GM19238 (cell line): ENCODE measurements at regions not wholly inside any gene's neighbourhood (a gene's known extent, or its start where the extent isn't known, plus 50 kb on each side); places are given as distances from the start of the nearest gene placed in this dataset.
"Not testable (repeated sequence)": the region's sequence is repeated elsewhere in the genome, so short reads cannot be mapped to it uniquely, and the experiment has no call there.

ENCODE experiments used
- DNase-seq: peaks from one replicate; pipeline ENCODE4 v3.0.0; 2011; ENCODE audit warnings: low spot score; ENCODE audit not compliant: insufficient read length

DNA sequence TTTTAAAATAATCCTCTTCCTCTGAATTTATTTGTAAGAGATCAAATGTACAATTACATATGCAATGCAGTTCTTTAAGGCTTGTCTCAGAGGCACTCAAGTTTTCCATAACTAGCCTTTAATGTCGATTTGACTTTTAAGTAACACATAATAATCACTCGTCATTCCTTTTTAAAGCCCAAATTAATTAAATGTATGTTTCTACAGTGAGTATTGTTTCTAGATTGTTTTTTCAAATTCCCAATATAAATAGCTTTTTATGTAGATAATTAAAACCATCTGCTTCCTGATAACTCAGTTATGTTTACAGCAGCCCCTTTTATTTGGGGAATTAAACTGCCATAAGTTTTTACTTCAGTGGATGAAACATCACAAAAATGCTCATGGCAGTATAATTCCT is 185.1 kb downstream of the ETNK1 start:
- no peak for DNase-seq

DNA sequence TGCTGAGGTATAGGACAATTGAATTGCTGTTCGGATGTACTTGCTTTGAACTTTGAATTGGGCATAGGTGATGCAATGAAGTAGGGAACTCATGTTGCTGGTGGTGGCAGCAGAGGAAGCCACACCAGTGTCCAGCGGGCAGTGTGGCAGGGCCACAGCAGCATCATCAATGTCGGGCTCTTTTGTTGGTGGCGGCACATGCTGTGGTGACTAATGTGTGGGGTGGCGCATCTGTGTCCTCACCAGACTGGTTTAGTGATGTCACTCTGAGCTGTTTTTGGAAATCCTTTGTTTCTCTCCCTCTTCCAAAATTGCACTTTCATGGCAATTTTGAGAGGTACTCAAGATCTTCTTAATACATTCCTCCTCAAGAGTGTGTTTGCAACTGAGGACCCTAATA is 187.6 kb downstream of the ETNK1 start:
- no peak for DNase-seq

DNA sequence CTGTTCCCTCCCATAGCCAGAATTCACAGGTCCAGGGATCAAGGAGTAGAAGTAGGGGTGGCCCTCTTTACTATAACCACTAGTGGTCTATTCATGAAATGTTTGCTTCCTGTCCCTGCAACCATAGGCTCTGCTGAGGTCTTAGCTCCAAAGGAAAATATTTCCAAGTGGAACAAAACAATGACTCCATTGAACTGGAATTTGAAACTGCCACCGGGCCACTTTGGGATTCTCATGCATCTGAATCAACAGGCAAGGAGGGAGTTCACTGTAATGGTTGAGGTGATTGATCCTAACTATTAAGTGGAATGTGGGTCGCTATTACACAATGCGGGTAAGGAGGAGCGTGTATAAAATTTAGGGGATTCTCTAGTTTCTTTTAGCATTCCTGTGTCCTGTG is 197.0 kb downstream of the ETNK1 start:
- no peak for DNase-seq

DNA sequence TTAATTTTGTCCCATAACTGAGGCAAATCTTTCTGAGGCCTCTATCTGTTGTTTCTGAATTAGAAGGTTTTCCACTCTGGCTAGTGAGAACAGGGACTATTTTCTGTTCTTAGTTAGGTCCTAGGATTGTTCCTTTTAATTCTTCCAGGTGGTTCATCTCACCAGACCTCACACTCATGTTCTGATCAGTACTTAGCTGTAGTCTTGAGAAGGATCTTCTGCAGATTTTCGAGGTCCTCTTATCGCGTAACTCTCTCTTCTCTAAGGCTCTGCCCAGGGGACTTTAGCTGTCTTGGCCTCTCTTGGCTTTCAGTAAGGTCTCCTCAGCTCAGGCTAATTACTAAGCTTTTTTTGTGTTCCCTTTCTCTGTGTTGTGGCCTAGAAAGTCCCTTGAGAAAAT is 201.1 kb downstream of the ETNK1 start:
- no peak for DNase-seq

DNA sequence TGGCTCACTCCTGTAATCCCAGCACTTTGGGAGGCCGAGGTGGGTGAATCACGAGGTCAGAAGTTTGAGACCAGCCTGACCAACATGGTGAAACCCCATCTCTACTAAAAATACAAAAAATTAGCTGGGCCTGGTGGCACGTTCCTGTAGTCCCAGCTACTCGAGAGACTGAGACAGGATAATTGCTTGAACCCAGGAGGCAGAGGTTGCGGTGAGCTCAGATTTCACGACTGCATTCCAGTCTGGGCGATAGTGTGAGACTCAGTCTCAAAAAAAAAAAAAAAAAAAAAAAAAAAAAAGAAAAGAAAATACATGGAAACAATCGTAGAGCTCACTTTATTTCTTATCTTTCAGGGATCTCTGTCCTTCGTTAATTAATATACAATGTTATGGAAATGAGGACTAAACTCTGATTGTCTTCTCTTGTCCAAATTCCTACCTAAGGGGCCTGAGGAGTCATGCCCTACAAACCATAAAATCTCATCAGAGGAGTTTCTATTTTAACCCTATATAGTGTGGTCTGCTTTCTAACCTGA is 201.5 kb downstream of the ETNK1 start:
- DNase-seq: not testable (repeated sequence)

DNA sequence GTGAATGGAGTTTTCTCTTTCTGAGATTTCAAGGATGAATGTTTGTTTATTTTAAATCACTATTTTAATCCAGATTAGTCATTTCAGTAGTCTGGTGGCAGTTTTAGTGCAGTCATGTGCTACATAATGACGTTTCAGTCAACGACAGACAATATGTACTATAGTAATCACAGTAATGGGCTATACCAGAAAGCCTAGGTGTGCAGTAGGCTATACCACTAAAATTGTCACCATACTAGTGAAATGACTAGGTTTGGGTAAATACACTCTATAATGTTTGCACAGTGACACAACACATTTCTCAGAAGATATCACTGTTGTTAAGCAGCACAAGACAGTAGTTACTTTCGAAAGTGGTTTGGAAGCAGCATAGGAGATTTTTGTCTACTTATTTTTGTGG is 203.1 kb downstream of the ETNK1 start:
- DNase-seq: no peak

DNA sequence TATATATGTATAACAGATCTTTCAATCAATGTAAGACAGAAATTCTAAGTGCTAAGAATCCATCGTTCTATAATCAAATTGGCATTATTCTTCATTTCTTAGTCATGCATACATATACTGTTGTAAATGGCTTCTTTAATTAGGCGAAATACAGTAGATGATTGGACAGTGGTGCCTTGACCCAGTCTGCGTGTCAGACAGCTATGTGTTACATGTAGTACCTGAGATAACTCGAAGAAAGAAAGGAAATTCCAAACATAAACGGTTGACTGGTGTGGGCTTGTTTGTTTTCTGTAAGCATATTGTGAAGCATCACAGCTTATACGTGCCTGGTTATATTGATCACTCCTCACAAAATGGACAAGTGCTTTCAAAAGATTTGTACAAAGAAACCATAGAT is 210.5 kb downstream of the ETNK1 start:
- DNase-seq: no peak

DNA sequence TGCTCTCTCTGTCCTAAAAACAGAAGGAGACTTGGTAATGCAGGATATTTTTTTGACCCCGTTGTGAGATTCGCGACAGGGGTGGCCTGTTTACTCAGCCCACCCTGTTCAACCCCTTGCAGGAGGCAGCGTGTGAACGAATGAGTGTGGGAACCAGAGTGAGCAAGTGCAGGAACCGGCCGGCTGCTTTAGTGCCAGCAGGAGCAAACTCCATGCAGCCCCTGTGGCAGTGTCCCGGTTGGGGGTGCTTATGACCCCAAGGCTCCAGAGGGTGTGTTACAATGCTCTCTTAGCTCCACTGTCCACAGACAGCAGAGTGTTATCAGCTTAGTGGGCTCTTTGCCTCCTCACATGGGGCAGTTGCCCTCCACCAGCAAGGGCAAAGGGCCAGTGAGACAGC is 225.2 kb downstream of the ETNK1 start:
- no peak for DNase-seq

DNA sequence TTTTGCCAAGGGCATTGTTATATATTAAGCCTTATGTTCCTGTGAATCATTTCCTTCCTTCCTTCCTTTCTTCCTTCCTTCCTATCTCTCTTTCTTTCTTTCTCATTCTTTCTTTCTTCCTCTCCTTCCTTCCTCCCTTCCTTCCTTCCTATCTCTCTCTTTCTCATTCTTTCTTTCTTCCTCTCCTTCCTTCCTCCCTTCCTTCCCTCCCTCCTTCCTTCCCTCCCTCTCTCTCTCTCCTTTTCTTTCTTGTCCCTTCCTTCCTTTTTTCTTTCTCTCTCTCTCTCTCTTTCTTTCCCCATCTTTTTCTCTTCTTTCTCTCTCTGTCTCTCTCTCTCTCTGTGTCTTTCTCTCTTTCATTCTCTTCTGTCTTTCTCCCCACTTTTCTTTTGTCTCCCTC is 226.6 kb downstream of the ETNK1 start:
- DNase-seq: no peak

DNA sequence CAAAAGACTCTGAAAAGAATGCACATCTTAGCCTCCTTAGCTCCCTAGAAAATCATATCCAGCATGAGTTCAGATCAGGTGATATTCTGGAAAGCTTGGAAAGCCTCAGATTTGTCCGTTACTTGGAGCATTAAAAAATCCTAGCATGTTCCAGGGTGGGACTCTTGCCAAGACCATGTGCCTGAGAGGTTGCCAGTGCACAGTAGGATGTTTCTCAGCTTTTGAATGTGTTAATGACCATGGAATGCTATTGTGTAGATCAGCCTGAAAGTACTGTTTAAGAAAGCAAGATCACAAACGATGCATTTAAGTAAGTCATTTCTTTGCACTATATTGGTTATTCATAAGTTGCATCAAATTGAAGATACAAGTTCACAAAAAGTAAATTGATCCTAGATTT is 230.5 kb downstream of the ETNK1 start:
- no peak for DNase-seq

DNA sequence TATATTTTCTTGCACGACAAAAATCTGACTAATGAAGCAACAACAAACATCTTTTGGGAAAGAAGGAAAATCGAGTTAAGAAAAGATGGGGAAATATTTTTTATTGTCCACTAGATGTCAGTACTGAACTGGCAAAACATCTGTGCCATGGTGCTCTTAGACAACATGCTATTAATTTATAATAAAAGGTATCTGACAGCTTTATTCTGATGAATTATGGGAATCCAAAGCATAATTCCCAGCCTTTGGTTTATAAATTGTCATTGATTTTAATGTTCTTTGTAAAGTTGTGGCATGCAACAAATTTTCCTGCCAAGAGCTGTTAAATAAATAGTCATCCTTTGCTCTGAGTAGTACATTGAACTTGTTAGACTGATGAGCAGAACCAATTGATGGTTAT is 231.2 kb downstream of the ETNK1 start:
- DNase-seq: no peak

DNA sequence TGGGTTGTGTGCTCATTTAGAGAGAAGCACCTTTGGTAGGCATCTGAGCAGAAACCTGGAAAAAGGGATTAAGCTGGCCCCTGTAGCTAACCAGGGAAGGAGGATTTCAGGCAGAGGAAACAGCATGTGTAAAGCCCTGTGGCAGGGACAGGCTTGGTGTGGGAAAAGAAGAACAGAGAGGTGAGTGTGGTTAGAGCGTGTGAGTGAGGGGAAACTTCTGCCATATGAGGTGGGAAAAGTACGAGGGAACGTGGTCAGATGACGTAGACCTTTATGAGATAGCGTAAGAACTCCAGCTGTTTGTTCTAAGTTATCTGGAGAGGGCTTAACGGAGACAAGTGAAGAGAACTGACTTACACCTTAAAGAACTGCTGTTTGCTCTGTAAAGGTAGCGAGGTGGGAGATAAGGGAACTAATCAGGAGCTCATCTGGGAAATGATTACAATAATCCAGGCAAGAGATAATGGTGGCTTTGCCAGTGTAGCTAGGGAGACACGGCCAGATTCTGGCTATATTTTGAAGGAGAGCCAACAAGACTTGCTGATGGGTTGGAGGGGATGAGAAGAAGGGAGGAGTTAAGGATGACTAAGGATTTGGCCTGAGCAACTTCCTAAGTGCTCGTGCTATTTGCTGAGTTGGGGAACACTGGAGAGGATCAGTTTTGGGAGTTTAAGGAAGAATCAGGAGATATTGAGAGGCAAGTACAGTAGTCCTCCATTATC is 234.0 kb downstream of the ETNK1 start:
- no peak for DNase-seq

DNA sequence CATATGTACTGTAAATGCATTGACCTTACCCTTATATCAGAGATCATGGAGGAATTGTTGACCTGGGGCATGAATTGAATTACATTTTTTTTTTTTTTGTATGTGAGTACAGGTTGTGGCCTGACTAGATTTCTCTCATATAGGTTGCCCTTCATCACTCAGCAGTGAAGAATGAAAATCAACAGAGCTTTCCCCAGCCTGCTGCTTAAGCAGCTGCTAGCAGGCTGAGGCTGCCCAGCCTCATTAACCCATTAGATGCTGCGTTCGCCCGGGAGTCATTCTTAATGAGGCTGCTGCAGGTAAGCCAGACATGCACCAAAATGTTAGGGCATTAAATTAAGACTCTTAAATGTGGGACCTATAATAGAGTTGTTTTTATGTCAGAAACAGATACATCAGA is 236.0 kb downstream of the ETNK1 start:
- no peak for DNase-seq

DNA sequence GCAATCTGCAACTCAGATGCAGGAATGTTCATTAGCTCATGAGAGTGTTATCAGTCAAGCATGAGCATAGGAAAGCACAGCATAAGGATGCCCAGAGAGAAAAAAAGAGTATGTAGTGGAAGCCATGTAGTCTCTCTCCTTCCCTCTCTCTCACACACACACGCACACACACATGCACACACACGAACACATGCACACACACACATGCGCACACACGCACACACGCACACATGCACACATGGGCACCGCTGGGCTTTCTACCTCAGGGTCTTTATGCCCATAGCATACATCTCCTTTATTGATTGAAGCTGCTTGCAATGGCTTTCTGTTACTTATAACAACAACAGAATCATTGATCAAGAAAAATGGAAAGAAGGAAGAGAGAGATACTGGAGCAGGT is 240.9 kb downstream of the ETNK1 start:
- DNase-seq: no peak

DNA sequence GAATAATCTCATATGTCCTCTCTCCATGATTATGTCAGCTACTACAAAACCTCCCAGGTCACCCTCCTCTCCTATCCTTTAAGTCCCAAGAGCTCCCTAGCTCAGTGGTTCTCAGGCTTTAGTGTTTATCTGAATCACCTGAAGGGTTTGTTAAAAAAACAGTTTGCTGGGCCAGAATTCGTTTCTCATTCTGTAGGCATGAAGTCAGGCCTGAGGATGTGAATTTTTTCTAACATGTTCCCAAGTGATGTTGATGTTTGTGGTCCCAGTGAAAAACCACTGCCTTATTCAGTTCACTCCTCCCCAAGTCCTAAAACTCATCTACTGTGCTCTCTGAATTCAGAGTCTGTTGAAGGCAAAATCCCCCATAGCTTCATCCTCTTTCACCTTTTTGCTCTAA is 241.4 kb downstream of the ETNK1 start:
- no peak for DNase-seq

DNA sequence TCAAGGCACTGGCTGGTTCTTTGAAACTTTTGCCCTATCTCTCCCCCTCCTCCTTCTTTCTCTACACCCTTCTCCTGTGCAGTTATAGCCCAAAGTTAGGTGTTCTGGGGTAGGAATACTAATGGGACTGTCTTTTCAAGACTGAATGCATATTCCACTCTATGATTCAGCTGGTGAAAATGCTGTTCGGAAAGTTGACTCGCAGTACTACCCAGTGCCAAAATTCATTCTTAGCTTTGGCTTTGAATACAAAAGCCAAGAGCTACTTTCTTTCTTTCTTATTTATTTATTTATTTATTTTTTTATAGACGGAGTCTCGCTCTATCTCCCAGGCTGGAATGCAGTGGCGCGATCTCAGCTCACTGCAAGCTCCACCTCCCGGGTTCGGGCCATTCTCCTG is 249.2 kb downstream of the ETNK1 start:
- no peak for DNase-seq

DNA sequence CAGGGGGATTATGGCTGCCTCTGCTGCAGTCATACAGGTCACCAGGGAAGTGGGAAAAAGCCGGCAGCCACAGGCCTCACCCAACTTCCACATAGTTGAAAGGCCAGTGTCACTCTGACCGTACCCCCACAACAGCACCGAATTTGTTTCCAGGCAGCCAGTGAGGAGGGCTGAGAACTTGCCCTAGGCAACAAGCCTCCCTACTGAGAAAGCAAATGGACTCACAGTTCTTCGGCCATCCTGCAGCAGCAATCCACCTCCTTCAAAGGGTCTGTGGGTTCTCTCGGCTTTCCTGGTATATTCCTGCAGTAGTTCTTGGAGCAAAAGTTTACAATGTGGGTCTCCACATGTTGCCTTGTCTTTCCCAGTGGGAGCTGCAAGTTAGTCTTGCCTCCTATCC is 251.3 kb downstream of the ETNK1 start:
- DNase-seq: no peak

DNA sequence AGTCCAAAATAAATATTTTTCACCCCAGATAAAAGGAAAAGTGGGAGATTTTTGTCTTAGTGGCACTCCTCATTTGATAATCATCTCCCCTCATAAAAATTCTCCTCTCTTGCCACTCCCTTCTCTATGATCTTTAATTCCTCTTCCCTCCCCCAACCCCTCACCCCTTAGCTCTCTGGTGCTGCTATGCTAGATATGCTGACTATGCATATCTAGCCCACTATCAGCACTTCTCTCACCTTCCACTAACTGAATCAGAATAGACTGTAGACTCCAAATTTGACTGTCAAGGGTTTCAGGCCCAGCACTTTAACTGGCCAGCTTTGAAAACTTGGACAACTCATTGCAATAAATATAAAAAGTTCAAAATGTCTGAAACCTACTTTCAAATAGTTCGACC is 254.2 kb downstream of the ETNK1 start:
- DNase-seq: no peak

DNA sequence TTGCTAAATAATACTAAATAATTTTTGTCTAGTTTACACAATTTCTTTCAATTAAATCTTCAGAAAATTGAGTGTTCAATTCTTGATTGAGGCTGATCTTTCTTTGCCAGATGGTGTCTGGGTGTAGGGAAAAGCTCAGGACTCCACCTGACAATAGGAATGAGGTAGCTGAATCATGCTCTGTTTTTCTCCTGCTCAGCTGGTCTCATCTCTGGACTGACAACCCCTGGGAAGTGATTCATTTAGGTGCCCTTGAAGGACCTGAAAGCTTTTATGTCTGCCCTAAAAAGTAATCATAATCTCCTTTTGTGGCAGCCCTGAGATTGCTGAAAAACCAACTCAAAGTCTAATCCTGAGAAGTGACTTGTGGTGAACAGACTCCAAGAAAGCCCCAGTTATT is 255.4 kb downstream of the ETNK1 start:
- DNase-seq: no peak

DNA sequence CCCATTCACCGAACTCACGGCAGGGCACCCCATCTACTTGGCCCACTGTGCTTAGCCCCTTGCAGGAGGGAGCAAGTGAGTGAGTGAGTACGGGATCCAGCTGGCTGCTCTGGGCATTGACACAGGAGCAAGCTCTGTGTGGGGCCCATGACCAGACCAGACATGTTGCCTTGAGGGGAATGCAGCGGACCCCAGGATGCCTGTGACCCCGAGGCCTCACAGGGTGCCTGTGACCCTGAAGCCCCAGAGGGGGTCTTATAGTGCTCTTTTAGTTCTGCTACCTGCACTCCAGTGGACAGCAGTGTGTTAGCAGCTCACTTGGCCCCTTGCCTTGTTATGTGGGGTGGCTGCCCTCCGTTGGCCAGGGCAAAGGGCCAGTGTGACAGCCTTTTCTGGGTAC is 255.8 kb downstream of the ETNK1 start:
- DNase-seq: no peak

DNA sequence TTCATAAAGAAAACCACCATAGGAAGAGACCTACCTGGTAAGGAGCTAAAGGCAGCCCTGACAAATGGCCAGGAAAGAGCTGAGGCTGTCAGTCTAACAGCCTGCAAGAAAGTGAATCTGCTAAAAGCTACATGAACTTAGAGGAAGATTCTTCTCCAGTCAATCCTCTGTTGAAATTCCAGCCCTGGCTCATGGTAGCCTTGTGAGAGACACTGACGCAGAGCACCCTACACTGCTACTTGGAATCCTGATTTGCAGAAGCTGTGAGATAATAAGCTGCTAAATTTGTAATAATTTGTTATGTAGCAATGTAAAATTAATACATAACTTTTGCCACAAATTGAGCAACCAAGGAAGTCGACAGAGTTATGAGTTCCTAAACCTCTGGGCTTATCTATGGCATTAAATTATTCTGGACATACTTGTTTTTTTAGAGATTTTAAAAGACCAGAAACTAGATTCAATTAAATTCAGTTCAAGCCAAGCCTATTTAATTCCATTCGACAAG is 257.0 kb downstream of the ETNK1 start:
- DNase-seq: no peak

DNA sequence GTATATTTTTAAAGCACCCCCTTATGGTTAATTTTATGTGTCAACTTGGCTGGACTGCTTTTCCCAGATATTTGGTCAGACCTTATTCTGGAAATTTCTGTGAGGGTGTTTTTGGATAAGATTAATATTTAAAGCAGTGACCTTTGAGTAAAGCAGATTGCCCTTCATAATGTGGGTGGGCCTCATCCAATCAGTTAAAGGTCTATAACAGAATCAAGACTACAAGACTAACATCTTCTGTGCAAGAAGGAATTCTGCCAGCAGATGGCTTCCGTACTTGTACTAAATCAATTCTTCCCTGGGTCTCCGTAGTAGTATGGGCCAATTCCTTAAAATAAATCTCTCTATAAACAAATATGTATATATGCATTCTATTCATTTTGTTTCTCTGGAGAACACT is 257.6 kb downstream of the ETNK1 start:
- DNase-seq: no peak

DNA sequence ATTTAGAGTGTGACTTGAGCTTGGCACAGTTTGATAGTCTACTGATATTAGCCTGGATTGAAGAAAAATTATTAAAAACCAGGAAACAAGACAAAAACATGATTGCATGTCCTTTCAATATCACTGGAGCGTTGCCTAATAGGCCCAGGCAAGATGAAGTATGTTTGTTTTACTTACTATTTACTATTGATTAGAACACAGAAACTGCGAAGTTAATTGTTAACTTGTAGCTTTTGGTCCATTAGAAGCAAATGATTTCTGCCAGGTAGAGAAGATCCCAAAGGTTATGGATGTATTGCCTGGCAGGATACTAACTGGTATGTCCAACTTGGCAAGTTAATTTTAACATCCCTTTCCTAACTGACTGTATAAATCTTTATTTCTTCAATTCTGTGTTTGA is 268.9 kb downstream of the ETNK1 start:
- DNase-seq: no peak

DNA sequence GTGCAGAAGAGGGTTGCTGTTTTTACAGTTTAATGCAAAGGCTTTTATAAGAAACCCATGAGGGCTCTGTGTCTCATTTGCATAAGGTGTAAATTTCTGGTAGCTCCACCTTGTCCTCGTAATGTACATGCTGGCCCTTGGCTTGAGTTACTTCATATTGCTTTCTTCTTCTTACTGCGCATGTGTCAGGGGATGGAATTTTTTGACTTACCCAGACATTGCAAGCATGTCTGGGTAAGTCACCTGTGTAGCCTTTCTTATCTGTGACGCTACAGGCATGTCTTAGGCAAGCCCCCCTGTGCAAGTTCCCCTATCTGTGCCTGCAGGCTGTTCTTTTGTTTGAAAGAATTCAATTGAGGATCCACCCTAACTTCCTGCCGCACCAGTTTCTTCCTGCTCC is 274.2 kb downstream of the ETNK1 start:
- DNase-seq: no peak
